Breast epithelium (tissue), 4 donors: ENCODE measurements at regions not wholly inside any gene's neighbourhood (a gene's known extent, or its start where the extent isn't known, plus 50 kb on each side); places are given as distances from the start of the nearest gene placed in this dataset.

Experiments
- DNase-seq, 2 donors: peaks; one replicate each; pipeline ENCODE4 v3.0.0-alpha.2; 2019; ENCODE audit warnings: low spot score in 2 of 2
- H3K27ac ChIP-seq, 2 donors: fragments of 200-600 bp; sonication (generic) in 1 of 2; one replicate each; pipeline ENCODE4 v1.5.1; 2016 to 2019; ENCODE audit warnings: mild to moderate bottlenecking in 1 of 2
- H3K27me3 ChIP-seq, 2 donors: fragments of 200-600 bp; sonication (generic) in 1 of 2; one replicate each; pipeline versions ENCODE4 v1.5.1 to v1.6.0; 2017 to 2019; ENCODE audit warnings: control low read depth in 1 of 2, mild to moderate bottlenecking in 1 of 2
- H3K36me3 ChIP-seq: fragments of 200-600 bp; one replicate; pipeline ENCODE4 v1.5.1; 2019
- H3K4me1 ChIP-seq, 2 donors: fragments of 200-600 bp; sonication (generic); one replicate each; pipeline ENCODE4 v1.5.1; 2016 to 2019; ENCODE audit warnings: control low read depth in 1 of 2
- H3K4me3 ChIP-seq, 3 donors: fragments of 200-600 bp; sonication (generic); 1 replicate in 2 of 3; 2 replicates in 1 of 3; pipeline ENCODE4 v1.5.1; 2016 to 2019; ENCODE audit warnings: mild to moderate bottlenecking in 3 of 3, moderate library complexity in 2 of 3
- H3K9me3 ChIP-seq, 2 donors: fragments of 200-600 bp; sonication (generic) in 1 of 2; one replicate each; pipeline ENCODE4 v1.5.1; 2016 to 2019; ENCODE audit warnings: control low read depth in 1 of 2
- POLR2A ChIP-seq: fragments of 450-650 bp; IDR thresholded peaks from one replicate; pipeline ENCODE4 v1.6.1; 2016; ENCODE audit warnings: antibody characterized with exemption, mild to moderate bottlenecking, moderate library complexity
- POLR2AphosphoS5 ChIP-seq, 3 donors: sonication (generic); formaldehyde crosslinking; IDR thresholded peaks; one replicate each; pipeline ENCODE4 v1.6.1; 2017; ENCODE audit warnings: antibody characterized with exemption in 3 of 3
- intact Hi-C: fragments of 100-400 bp; cut with DNase I; formaldehyde crosslinking; loops from one replicate; pipeline ENCODE4 v1.15.1; 2023; ENCODE audit warnings: low total_unique reads
- TF ChIP-seq, protein P1 (sequence below), 3 donors: fragments of 450-650 bp; IDR thresholded peaks; one replicate each; pipeline ENCODE4 v1.5.1; 2016 to 2017; ENCODE audit warnings: antibody characterized with exemption in 3 of 3, mild to moderate bottlenecking in 3 of 3, moderate library complexity in 3 of 3

DNA sequence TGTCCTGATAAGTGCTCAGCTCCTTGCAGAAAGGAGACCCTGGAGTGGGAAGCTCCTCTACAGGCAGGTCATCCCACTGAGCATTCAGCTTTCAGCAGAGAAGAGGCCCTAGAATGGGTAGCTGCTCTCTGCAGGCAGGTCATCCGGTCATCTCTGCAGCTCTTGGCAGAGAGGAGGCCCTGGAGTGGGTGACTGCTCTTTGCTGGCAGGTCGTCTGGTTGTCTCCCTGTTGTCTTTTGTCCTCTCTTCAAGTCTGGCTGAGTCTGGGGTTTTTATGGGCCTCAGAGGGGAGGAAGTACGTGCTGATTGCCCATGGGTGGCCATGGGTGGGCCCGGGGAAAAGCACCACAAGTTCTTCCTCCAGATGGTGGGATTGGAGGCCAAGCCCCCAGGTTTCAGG lies 250.3 kb upstream of the EDNRB start:
- intact Hi-C loops: no loop called here
- no peak for TF ChIP-seq POLR2AphosphoS5 (IDR thresholded peaks at IDR 0.05)
- TF ChIP-seq, protein P1, sequence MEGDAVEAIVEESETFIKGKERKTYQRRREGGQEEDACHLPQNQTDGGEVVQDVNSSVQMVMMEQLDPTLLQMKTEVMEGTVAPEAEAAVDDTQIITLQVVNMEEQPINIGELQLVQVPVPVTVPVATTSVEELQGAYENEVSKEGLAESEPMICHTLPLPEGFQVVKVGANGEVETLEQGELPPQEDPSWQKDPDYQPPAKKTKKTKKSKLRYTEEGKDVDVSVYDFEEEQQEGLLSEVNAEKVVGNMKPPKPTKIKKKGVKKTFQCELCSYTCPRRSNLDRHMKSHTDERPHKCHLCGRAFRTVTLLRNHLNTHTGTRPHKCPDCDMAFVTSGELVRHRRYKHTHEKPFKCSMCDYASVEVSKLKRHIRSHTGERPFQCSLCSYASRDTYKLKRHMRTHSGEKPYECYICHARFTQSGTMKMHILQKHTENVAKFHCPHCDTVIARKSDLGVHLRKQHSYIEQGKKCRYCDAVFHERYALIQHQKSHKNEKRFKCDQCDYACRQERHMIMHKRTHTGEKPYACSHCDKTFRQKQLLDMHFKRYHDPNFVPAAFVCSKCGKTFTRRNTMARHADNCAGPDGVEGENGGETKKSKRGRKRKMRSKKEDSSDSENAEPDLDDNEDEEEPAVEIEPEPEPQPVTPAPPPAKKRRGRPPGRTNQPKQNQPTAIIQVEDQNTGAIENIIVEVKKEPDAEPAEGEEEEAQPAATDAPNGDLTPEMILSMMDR (IDR thresholded peaks at IDR 0.05): no peak
- no peak for TF ChIP-seq POLR2A

GRCh38 chr13:78161266-78161665 lies 242.6 kb upstream of the EDNRB start:
- no peaks in the 10 kb centered on the region for H3K4me1 ChIP-seq
- no peaks in the 10 kb centered on the region for H3K9me3 ChIP-seq
- H3K36me3 ChIP-seq: no peaks in the 10 kb centered on the region
- no peak for DNase-seq
- no peak overlapping the region for H3K27ac ChIP-seq
- no peaks in the 10 kb centered on the region for H3K27me3 ChIP-seq
- no peak overlapping the region for H3K4me3 ChIP-seq
- TF ChIP-seq POLR2A: no peak
- TF ChIP-seq, protein P1 (IDR thresholded peaks at IDR 0.05): no peak
- TF ChIP-seq POLR2AphosphoS5 (IDR thresholded peaks at IDR 0.05): no peak
- intact Hi-C loops: no loop called here

More for the DNA sequence above, 250.3 kb upstream of the EDNRB start:
- Histone ChIP-seq H3K9me3 (peaks cover 12 to 17% of the 10 kb centered on the region in 2 donors), H3K27ac (no peak overlapping the region), H3K4me3 (no peak overlapping the region), H3K27me3 (no peaks in the 10 kb centered on the region), H3K4me1 (no peaks in the 10 kb centered on the region), H3K36me3 (no peaks in the 10 kb centered on the region)
- no peak for DNase-seq

GRCh38 chr13:78160793-78161192 lies 242.2 kb upstream of the EDNRB start:
- Histone ChIP-seq H3K36me3 (no peaks in the 10 kb centered on the region), H3K4me3 (no peak overlapping the region), H3K4me1 (no peaks in the 10 kb centered on the region), H3K9me3 (no peaks in the 10 kb centered on the region), H3K27ac (no peak overlapping the region), H3K27me3 (no peaks in the 10 kb centered on the region)
- TF ChIP-seq, protein P1 (IDR thresholded peaks at IDR 0.05): no peak
- TF ChIP-seq POLR2A: no peak
- TF ChIP-seq POLR2AphosphoS5 (IDR thresholded peaks at IDR 0.05): no peak
- DNase-seq: no peak
- intact Hi-C loops: no loop called here

- TF ChIP-seq POLR2A: no peak
- TF ChIP-seq POLR2AphosphoS5 (IDR thresholded peaks at IDR 0.05): no peak
- TF ChIP-seq, protein P1 (IDR thresholded peaks at IDR 0.05): no peak
- Histone ChIP-seq H3K36me3 (no peaks in the 10 kb centered on the region), H3K4me3 (no peak overlapping the region), H3K9me3 (no peaks in the 10 kb centered on the region), H3K27me3 (no peaks in the 10 kb centered on the region), H3K27ac (no peak overlapping the region), H3K4me1 (no peaks in the 10 kb centered on the region)
- DNase-seq: no peak
- intact Hi-C loops: no loop called here
Observed at GRCh38 chr13:78152415-78152814, 233.8 kb upstream of the EDNRB start.

DNA sequence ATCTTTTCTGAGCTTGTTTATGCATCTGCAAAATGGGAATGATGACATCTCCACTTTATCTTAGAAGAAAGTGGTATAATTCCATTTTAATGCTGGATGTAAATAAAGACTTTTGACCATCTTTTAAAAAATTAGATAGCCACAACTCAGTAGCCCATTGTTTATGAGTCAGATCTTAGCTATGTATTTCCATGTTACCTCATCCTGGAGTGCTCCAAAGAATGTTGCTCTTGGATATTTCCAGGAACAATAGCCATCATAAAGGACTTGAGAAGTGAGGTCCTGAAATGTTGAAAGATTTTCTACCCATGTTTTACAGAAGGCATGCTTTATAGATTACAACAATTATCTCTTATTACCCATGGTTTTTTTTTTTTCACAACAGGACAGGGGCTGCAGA lies 229.3 kb upstream of the EDNRB start:
- no peak for DNase-seq
- no peak overlapping the region for H3K4me3 ChIP-seq
- TF ChIP-seq, protein P1 (IDR thresholded peaks at IDR 0.05): no peak
- no peak for TF ChIP-seq POLR2A
- TF ChIP-seq POLR2AphosphoS5 (IDR thresholded peaks at IDR 0.05): no peak
- no peaks in the 10 kb centered on the region for H3K36me3 ChIP-seq
- H3K9me3 ChIP-seq: no peaks in the 10 kb centered on the region
- intact Hi-C loops: no loop called here
- H3K27me3 ChIP-seq: no peaks in the 10 kb centered on the region
- H3K4me1 ChIP-seq: no peaks in the 10 kb centered on the region
- H3K27ac ChIP-seq: no peak overlapping the region
